ENCODE measurements at regions not wholly inside any gene's neighbourhood (a gene's known extent, or its start where the extent isn't known, plus 50 kb on each side); places are given as distances from the start of the nearest gene placed in this dataset.

DNA sequence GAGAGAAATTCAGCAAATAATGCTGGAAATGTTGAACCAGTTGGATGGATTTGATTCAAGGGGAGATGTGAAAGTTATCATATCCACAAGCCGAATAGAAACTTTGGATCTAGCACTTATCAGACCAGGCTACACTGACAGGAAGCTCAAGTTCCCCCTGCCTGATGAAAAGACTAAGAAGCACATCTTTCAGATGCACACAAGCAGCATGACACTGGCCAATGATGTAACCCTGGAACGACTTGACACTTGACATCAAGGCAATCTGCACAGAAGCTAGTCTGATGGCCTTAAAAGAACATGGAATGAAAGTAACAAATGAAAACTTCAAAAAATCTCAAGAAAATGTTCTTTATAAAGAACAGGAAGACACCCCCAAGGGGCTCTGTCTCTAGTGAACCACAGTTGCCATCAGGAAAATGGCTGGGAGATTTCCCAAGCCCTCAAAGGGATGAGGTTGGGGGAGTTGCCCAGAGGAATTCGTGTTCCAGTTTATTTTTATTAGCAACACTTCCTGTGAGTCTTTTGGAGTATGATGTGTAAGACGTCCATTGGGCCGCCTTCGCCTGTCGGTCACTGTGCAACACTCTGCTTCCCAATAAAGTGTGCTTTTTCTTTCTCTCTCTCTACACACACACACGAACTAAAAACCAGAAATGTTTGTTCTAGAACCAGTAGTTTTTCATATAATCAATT is 200.0 kb downstream of the HIBADH start:
- DNase-seq: no peak

DNA sequence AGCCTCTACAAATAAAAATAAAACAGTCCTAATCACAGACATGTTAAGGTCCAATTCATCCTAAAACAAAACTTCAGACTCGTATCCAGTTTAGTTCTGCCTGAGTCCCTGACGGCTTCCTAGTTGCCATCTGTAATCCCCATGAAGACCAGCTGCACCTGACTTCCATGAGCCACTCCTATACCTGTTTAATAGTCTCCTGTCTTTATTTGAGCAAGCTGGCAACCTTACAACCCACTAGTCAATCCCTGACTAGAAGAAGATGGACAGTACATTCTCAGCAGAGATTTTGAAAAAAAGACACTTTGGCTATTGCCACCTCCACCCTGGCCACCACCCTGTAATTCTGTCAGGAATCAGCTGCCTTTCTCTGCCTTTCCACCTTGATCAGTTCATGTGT is 197.7 kb downstream of the HIBADH start:
- DNase-seq: no peak

DNA sequence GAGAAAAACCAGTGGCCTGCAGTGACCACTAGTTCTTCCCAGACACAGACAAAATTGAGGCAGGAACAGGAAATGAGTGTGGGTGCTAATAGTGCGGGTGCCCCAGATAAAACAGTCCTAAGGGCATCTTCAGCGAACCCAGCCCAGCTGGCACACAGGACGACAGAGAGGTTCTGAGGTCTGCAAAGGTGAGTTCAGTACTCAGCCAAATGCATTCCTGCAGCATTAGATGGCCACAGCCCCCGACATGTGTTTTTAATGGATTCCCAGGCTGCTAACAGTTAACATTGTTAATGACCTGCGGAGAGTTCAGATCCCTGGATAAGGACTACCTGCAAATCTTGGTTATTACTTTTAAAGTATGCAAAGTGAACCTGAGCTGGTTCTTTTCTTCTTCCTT is 196.0 kb downstream of the HIBADH start:
- no peak for DNase-seq

DNA sequence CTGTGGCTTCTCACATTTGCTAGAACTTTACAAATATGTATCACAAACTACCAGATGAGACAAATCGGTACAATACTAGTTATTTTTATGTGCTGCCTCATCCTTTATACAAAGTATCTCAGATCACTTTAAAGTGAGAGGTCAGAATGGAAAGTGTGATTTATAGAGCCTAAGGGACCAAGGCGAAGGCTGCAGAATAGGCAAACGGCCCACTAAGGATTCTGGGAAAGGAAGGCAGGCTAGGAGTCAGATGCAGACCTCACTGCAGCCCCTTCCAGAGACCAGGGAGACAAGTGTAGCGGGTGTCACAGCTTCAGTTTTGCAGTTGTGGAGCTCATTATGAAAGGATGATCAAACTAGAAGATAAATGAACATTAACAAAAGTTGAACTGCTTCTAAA is 190.6 kb downstream of the HIBADH start:
- no peak for DNase-seq

All from suppressor macrophage treated with lipopolysaccharide for 4 hours (primary cell).